ENCODE measurements at regions not wholly inside any gene's neighbourhood (a gene's known extent, or its start where the extent isn't known, plus 50 kb on each side); places are given as distances from the start of the nearest gene placed in this dataset.

DNA sequence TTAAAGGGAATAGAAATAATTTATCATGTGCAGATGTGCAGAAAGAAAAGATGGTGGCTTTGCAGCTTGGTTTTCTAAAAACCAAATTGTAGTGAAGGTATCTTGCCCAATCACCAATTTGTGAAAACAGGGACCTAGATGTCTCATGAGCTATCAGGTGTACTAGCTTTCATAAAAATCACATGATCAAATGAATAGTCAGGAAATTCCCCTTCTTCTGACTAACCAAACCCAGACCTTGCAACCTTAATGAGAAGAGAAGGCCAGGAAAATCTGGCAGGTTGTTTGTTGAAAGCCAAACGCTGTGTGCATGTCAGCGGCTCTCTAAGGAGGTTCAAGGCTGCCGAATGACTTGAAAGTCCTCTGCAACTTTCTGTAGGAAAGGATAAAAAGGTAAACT, 304.4 kb upstream of the NRP1 start:
- H3K36me3 ChIP-seq (ENCODE audit: insufficient read depth, low read length): no peaks in the 10 kb centered on the region
- no peaks in the 10 kb centered on the region for H3K27me3 ChIP-seq (ENCODE audit: insufficient read depth, low read length)
- H3K4me1 ChIP-seq (ENCODE audit: insufficient read depth, low read length, severe bottlenecking): no peaks in the 10 kb centered on the region
- H3K27ac ChIP-seq (ENCODE audit: low read depth, low read length, poor library complexity, severe bottlenecking): no peak overlapping the region
- no peak for TF ChIP-seq EZH2 (IDR thresholded peaks at IDR 0.05; ENCODE audit: borderline replicate concordance, low read length)
- no peak for TF ChIP-seq CTCF (IDR thresholded peaks at IDR 0.05; ENCODE audit: low read length)
- H3K9me2 ChIP-seq (ENCODE audit: low read depth, low read length): no peaks in the 10 kb centered on the region
- H2AFZ ChIP-seq (ENCODE audit: low read length): no peak overlapping the region
- no peaks in the 10 kb centered on the region for H4K20me1 ChIP-seq (ENCODE audit: insufficient read depth, low read length)
- H3K9ac ChIP-seq (ENCODE audit: low read length): no peak overlapping the region
- no peak overlapping the region for H3K4me2 ChIP-seq (ENCODE audit: low read length)
- no peaks in the 10 kb centered on the region for H3K79me2 ChIP-seq (ENCODE audit: insufficient read depth, low read length)
- H3F3A ChIP-seq (ENCODE audit: insufficient read depth, low read length): no peaks in the 10 kb centered on the region
- H3K4me3 ChIP-seq (ENCODE audit: low read depth, low read length, poor library complexity, severe bottlenecking): no peak overlapping the region
- no peaks in the 10 kb centered on the region for H3K9me3 ChIP-seq (ENCODE audit: low read length)

- Histone ChIP-seq H3K36me3 (ENCODE audit: insufficient read depth, low read length) (no peaks in the 10 kb centered on the region), H2AFZ (ENCODE audit: low read length) (no peak overlapping the region), H3K4me2 (ENCODE audit: low read length) (no peak overlapping the region), H3K9me3 (ENCODE audit: low read length) (no peaks in the 10 kb centered on the region), H4K20me1 (ENCODE audit: insufficient read depth, low read length) (no peaks in the 10 kb centered on the region), H3K27me3 (ENCODE audit: insufficient read depth, low read length) (no peaks in the 10 kb centered on the region), H3K4me3 (ENCODE audit: low read depth, low read length, poor library complexity, severe bottlenecking) (no peak overlapping the region), H3K9me2 (ENCODE audit: low read depth, low read length) (no peaks in the 10 kb centered on the region), H3K4me1 (ENCODE audit: insufficient read depth, low read length, severe bottlenecking) (no peaks in the 10 kb centered on the region), H3K79me2 (ENCODE audit: insufficient read depth, low read length) (no peaks in the 10 kb centered on the region), H3F3A (ENCODE audit: insufficient read depth, low read length) (no peaks in the 10 kb centered on the region), H3K27ac (ENCODE audit: low read depth, low read length, poor library complexity, severe bottlenecking) (no peak overlapping the region), H3K9ac (ENCODE audit: low read length) (no peak overlapping the region)
- TF ChIP-seq EZH2 (IDR thresholded peaks at IDR 0.05; ENCODE audit: borderline replicate concordance, low read length) (no peak), CTCF (IDR thresholded peaks at IDR 0.05; ENCODE audit: low read length) (no peak)
Measured at GRCh38 chr10:33638374-33638773, 303.9 kb upstream of the NRP1 start.

DNA sequence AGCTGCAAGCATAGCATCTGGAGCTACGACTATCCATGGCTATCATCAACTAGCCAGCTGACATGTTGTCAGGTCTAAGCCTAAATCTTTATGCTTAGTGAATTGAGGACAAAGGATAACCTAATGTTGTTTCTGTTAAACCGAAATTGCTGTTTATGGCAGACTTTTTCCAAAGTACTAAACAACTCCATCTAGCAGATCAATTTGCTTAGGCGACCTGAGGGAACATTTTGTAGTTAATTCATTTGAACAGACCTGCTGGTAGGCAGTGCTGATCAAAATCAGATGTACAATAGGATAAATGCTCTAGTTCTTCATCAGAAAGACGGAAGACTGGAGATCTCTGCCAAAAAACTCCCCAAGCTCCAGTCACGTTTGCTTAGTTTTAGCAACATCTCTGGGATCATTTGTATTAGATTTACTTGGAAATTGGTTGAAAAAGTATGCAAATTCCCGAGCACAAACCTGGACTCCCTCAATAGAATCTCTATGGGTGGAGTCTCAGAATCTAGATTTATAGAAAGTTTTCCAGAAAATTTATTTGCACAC, 301.6 kb upstream of the NRP1 start:
- Histone ChIP-seq H3F3A (ENCODE audit: insufficient read depth, low read length) (no peaks in the 10 kb centered on the region), H3K4me3 (ENCODE audit: low read depth, low read length, poor library complexity, severe bottlenecking) (no peak overlapping the region), H3K27me3 (ENCODE audit: insufficient read depth, low read length) (no peaks in the 10 kb centered on the region), H3K9ac (ENCODE audit: low read length) (no peak overlapping the region), H3K9me3 (ENCODE audit: low read length) (no peaks in the 10 kb centered on the region), H3K36me3 (ENCODE audit: insufficient read depth, low read length) (no peaks in the 10 kb centered on the region), H3K4me2 (ENCODE audit: low read length) (no peak overlapping the region), H3K4me1 (ENCODE audit: insufficient read depth, low read length, severe bottlenecking) (no peaks in the 10 kb centered on the region), H3K27ac (ENCODE audit: low read depth, low read length, poor library complexity, severe bottlenecking) (no peak overlapping the region), H3K79me2 (ENCODE audit: insufficient read depth, low read length) (no peaks in the 10 kb centered on the region), H4K20me1 (ENCODE audit: insufficient read depth, low read length) (no peaks in the 10 kb centered on the region), H2AFZ (ENCODE audit: low read length) (no peak overlapping the region), H3K9me2 (ENCODE audit: low read depth, low read length) (no peaks in the 10 kb centered on the region)
- TF ChIP-seq EZH2 (IDR thresholded peaks at IDR 0.05; ENCODE audit: borderline replicate concordance, low read length): no peak
- TF ChIP-seq CTCF (IDR thresholded peaks at IDR 0.05; ENCODE audit: low read length): no peak

All from OCI-LY1 (cell line).